ENCODE measurements at regions not wholly inside any gene's neighbourhood (a gene's known extent, or its start where the extent isn't known, plus 50 kb on each side); places are given as distances from the start of the nearest gene placed in this dataset.

DNA sequence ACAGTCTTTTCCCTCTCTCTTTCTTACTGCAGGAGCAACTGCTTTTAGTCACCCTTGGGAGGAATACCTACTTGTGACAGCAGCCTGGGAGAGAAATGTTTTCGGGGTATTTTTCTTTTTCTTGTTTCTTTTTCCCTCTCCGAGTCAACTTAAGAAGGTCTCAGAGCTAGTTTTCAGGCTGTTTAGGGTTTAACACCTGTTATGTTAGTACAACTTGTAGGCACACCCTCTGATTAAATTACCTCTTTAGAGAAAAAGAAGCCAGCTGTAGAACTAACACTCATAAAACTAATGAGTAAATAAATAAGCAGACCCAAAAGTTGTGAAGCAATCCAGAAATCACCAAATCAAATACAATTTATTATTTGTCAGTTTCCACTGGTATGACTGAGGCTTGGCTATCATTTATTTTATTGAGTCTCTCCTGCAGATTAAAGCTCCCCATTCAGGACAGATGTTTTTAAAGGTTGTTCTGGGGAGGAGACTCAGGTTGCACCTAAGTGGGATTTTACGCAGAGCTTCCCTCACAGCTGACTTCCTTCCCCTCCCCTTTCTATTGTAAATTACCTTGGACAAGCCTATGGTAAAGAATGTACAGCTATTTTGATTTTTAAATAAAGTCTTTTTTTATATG lies 112.5 kb downstream of the FOXB1 start:
- Histone ChIP-seq H3K36me3 (ENCODE audit: control insufficient read depth, insufficient read depth, low read length) (no peaks in the 10 kb centered on the region), H3K27me3 (ENCODE audit: control insufficient read depth, insufficient read depth, low read length) (peaks cover 4% of the 10 kb centered on the region), H3K4me3 (ENCODE audit: low read depth, low read length) (no peak overlapping the region)
- no peak for DNase-seq (ENCODE audit: low read depth)
- TF ChIP-seq, protein P1, sequence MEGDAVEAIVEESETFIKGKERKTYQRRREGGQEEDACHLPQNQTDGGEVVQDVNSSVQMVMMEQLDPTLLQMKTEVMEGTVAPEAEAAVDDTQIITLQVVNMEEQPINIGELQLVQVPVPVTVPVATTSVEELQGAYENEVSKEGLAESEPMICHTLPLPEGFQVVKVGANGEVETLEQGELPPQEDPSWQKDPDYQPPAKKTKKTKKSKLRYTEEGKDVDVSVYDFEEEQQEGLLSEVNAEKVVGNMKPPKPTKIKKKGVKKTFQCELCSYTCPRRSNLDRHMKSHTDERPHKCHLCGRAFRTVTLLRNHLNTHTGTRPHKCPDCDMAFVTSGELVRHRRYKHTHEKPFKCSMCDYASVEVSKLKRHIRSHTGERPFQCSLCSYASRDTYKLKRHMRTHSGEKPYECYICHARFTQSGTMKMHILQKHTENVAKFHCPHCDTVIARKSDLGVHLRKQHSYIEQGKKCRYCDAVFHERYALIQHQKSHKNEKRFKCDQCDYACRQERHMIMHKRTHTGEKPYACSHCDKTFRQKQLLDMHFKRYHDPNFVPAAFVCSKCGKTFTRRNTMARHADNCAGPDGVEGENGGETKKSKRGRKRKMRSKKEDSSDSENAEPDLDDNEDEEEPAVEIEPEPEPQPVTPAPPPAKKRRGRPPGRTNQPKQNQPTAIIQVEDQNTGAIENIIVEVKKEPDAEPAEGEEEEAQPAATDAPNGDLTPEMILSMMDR (IDR thresholded peaks at IDR 0.05; ENCODE audit: insufficient read depth, low read length, poor library complexity, severe bottlenecking) = no peak

DNA sequence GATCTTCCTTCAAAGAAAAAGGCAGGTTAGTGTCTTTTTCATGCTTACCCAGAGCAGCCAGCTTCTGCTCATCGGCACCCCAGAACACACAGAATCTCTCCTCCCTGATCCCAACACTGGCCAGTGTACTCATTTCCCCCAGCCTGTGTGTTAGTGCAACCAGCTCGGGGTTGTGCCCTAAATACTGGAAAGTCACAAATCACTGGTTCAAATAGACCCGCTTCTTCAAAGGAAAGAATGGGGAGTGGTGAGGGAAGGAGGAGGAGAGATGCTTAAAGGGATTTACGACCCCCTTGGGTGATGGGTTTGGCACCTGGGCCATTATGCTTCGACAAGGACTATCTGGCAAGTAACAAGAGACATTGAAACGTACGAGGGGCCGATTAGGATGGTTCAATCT lies 114.0 kb downstream of the FOXB1 start:
- H3K36me3 ChIP-seq (ENCODE audit: control insufficient read depth, insufficient read depth, low read length) = no peaks in the 10 kb centered on the region
- no peak for DNase-seq (ENCODE audit: low read depth)
- H3K27me3 ChIP-seq (ENCODE audit: control insufficient read depth, insufficient read depth, low read length) = peaks cover 4% of the 10 kb centered on the region
- no peak overlapping the region for H3K4me3 ChIP-seq (ENCODE audit: low read depth, low read length)
- TF ChIP-seq, protein P1 (IDR thresholded peaks at IDR 0.05; ENCODE audit: insufficient read depth, low read length, poor library complexity, severe bottlenecking) = no peak

GRCh38 chr15:60118626-60119025 lies 114.5 kb downstream of the FOXB1 start:
- Histone ChIP-seq H3K36me3 (ENCODE audit: control insufficient read depth, insufficient read depth, low read length) (no peaks in the 10 kb centered on the region), H3K27me3 (ENCODE audit: control insufficient read depth, insufficient read depth, low read length) (peaks cover 4% of the 10 kb centered on the region), H3K4me3 (ENCODE audit: low read depth, low read length) (no peak overlapping the region)
- TF ChIP-seq, protein P1 (IDR thresholded peaks at IDR 0.05; ENCODE audit: insufficient read depth, low read length, poor library complexity, severe bottlenecking) = no peak
- DNase-seq (ENCODE audit: low read depth) = no peak

DNA sequence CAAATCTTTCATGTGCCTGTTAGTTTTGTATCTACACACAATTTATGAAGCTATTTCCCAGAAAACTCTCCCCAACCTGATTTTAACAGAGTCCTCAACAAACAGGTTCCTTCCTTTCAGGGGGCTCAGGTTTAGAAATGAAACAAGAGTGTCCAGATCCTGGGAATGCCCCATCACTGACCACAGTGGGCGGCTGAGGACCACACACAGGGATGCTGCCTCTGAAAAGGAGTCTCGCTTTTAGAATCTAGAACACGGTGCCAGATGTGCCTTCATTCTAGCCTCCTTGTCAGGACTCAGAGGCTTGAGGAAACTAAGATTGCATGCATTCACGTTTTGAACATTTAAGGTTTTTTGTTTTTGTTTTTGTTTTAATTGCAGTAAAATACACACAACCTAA lies 115.0 kb downstream of the FOXB1 start:
- H3K4me3 ChIP-seq (ENCODE audit: low read depth, low read length) = no peak overlapping the region
- no peaks in the 10 kb centered on the region for H3K36me3 ChIP-seq (ENCODE audit: control insufficient read depth, insufficient read depth, low read length)
- DNase-seq (ENCODE audit: low read depth) = no peak
- TF ChIP-seq, protein P1 (IDR thresholded peaks at IDR 0.05; ENCODE audit: insufficient read depth, low read length, poor library complexity, severe bottlenecking) = no peak
- peaks cover 4% of the 10 kb centered on the region for H3K27me3 ChIP-seq (ENCODE audit: control insufficient read depth, insufficient read depth, low read length)

DNA sequence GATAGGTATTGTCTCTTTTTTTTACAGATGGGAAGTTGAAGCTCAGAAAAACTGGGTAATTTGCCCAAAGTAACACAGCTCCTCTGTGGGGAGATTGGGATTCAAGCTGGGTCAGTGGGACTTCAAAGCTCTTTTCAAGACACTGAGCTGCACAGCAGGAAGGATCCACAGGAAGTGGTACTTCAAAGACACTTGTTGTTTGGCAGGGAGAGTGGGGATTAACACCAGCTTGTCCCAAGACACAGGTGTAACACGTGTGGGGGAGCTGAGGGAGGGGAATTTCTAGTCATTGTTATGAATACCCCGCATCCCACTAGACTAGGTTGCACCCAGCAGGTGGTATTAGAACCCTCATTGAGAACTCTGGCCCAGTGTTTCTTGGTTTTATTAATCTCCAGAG lies 116.0 kb downstream of the FOXB1 start:
- TF ChIP-seq, protein P1 (IDR thresholded peaks at IDR 0.05; ENCODE audit: insufficient read depth, low read length, poor library complexity, severe bottlenecking) = no peak
- H3K4me3 ChIP-seq (ENCODE audit: low read depth, low read length) = no peak overlapping the region
- peaks cover 4% of the 10 kb centered on the region for H3K27me3 ChIP-seq (ENCODE audit: control insufficient read depth, insufficient read depth, low read length)
- no peak for DNase-seq (ENCODE audit: low read depth)
- no peaks in the 10 kb centered on the region for H3K36me3 ChIP-seq (ENCODE audit: control insufficient read depth, insufficient read depth, low read length)

GRCh38 chr15:60121845-60122244 lies 117.7 kb downstream of the FOXB1 start:
- TF ChIP-seq, protein P1 (IDR thresholded peaks at IDR 0.05; ENCODE audit: insufficient read depth, low read length, poor library complexity, severe bottlenecking) = no peak
- no peaks in the 10 kb centered on the region for H3K36me3 ChIP-seq (ENCODE audit: control insufficient read depth, insufficient read depth, low read length)
- DNase-seq (ENCODE audit: low read depth) = no peak
- no peak overlapping the region for H3K4me3 ChIP-seq (ENCODE audit: low read depth, low read length)
- peaks cover 4% of the 10 kb centered on the region for H3K27me3 ChIP-seq (ENCODE audit: control insufficient read depth, insufficient read depth, low read length)

Measured in kidney epithelial cell (primary cell).